Stomach (tissue), 8 donors: ENCODE measurements at regions not wholly inside any gene's neighbourhood (a gene's known extent, or its start where the extent isn't known, plus 50 kb on each side); places are given as distances from the start of the nearest gene placed in this dataset.
A peak's percentile ranks its signal among the peaks of the same experiment; 100 is the strongest.

Source experiments
- DNase-seq, 2 donors: peaks; one replicate each; pipeline versions ENCODE4 v3.0.0 to v3.0.0-alpha.2; 2013 to 2019
- H3K27ac ChIP-seq, 5 donors: fragments of 200-600 bp in 4 of 5; sonication (generic) in 4 of 5; one replicate each; pipeline ENCODE4 v1.5.1; 2013 to 2019; ENCODE audit warnings: mild to moderate bottlenecking in 1 of 5, moderate library complexity in 1 of 5
- H3K27me3 ChIP-seq, 3 donors: fragments of 200-600 bp; sonication (generic); one replicate each; pipeline ENCODE4 v1.5.1; 2017 to 2019; ENCODE audit warnings: mixed run types in 1 of 3
- H3K36me3 ChIP-seq, 4 donors: fragments of 200-600 bp; sonication (generic); 1 replicate in 3 of 4; 2 replicates in 1 of 4; pipeline ENCODE4 v1.5.1; 2016 to 2019
- H3K4me1 ChIP-seq, 4 donors: fragments of 200-600 bp; sonication (generic); one replicate each; pipeline ENCODE4 v1.5.1; 2016 to 2019
- H3K4me3 ChIP-seq, 4 donors: fragments of 200-600 bp; sonication (generic) in 3 of 4; one replicate each; pipeline ENCODE4 v1.5.1; 2016 to 2019; ENCODE audit warnings: mild to moderate bottlenecking in 1 of 4
- H3K9me3 ChIP-seq, 4 donors: fragments of 200-600 bp; sonication (generic); one replicate each; pipeline ENCODE4 v1.5.1; 2016 to 2019
- EP300 ChIP-seq: sonication (generic); formaldehyde crosslinking; IDR thresholded peaks from one replicate; pipeline ENCODE4 v1.6.1; 2017; ENCODE audit warnings: antibody characterized with exemption
- POLR2A ChIP-seq, 4 donors: fragments of 450-650 bp; IDR thresholded peaks; one replicate each; pipeline ENCODE4 v1.6.1; 2016; ENCODE audit warnings: antibody characterized with exemption in 4 of 4, control low read depth in 2 of 4, mild to moderate bottlenecking in 1 of 4, moderate library complexity in 1 of 4
- POLR2AphosphoS5 ChIP-seq, 3 donors: sonication (generic); formaldehyde crosslinking; IDR thresholded peaks; one replicate each; pipeline ENCODE4 v1.6.1; 2016; ENCODE audit warnings: antibody characterized with exemption in 3 of 3
- WGBS, 5 donors: extraction: QIAGEN DNeasy Blood & Tissue Kit in 3 of 5; methylation state at CpG; one replicate each; pipeline versions ENCODE4 v1.1.5 to v1.1.7; 2013 to 2018; 5-methylcytosine and 5-hydroxymethylcytosine counted together
- intact Hi-C: fragments of 100-400 bp; cut with DNase I; formaldehyde crosslinking; loops from one replicate; pipeline ENCODE4 v1.15.1; 2023; ENCODE audit warnings: low total_unique reads
- TF ChIP-seq, protein P1 (sequence below), 7 experiments: fragments of 450-650 bp in 4 of 7; fragments of 200-600 bp in 3 of 7; sonication (generic) in 3 of 7; IDR thresholded peaks; one replicate each; pipeline ENCODE4 v1.5.1; 2016 to 2019; ENCODE audit warnings: antibody characterized with exemption in 7 of 7, control low read depth in 2 of 7, mild to moderate bottlenecking in 1 of 7
- donor health status: healthy with polysubstance abuse.
- donor health status: Bipolar disorder and iron deficiency.
- donor health status: healthy.

DNA sequence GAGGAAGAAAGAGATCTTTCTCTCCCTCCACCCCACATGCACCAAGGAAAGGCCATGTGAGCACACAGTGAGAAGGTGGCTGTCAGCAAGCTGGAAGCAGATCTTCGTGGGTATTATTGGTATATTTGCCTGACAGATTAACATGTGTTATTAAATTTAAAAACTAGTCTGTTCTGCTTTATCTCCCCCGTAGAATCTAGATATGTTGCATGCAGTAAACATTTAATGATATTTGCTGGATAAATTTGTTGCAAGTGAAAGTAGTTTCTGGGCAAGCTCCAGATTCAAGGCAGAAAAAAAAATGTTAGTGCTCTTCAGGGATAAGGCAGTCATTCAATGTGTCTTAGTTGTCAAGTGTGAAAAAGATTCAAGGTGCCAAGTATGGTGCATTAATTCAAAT is 215.0 kb upstream of the TAS2R1 start:
- intact Hi-C loops = no loop called here
- DNase-seq = no peak
- WGBS, 5 donors = 22 to 76% (median 55%) methylated on average over 2 of the region's 2 CpGs
- no peak overlapping the region for H3K4me3 ChIP-seq
- no peak overlapping the region for H3K27ac ChIP-seq
- H3K4me1 ChIP-seq = no peaks in the 10 kb centered on the region
- H3K9me3 ChIP-seq = peaks cover 0 to 15% (median 8%) of the 10 kb centered on the region in 4 donors
- TF ChIP-seq POLR2AphosphoS5 (IDR thresholded peaks at IDR 0.05) = no peak
- TF ChIP-seq EP300 = no peak
- TF ChIP-seq, protein P1, sequence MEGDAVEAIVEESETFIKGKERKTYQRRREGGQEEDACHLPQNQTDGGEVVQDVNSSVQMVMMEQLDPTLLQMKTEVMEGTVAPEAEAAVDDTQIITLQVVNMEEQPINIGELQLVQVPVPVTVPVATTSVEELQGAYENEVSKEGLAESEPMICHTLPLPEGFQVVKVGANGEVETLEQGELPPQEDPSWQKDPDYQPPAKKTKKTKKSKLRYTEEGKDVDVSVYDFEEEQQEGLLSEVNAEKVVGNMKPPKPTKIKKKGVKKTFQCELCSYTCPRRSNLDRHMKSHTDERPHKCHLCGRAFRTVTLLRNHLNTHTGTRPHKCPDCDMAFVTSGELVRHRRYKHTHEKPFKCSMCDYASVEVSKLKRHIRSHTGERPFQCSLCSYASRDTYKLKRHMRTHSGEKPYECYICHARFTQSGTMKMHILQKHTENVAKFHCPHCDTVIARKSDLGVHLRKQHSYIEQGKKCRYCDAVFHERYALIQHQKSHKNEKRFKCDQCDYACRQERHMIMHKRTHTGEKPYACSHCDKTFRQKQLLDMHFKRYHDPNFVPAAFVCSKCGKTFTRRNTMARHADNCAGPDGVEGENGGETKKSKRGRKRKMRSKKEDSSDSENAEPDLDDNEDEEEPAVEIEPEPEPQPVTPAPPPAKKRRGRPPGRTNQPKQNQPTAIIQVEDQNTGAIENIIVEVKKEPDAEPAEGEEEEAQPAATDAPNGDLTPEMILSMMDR (IDR thresholded peaks at IDR 0.05) = no peak
- TF ChIP-seq POLR2A (IDR thresholded peaks at IDR 0.05) = no peak
- H3K36me3 ChIP-seq = no peaks in the 10 kb centered on the region
- peaks cover 0 to 3% (median 0%) of the 10 kb centered on the region in 3 donors for H3K27me3 ChIP-seq

DNA sequence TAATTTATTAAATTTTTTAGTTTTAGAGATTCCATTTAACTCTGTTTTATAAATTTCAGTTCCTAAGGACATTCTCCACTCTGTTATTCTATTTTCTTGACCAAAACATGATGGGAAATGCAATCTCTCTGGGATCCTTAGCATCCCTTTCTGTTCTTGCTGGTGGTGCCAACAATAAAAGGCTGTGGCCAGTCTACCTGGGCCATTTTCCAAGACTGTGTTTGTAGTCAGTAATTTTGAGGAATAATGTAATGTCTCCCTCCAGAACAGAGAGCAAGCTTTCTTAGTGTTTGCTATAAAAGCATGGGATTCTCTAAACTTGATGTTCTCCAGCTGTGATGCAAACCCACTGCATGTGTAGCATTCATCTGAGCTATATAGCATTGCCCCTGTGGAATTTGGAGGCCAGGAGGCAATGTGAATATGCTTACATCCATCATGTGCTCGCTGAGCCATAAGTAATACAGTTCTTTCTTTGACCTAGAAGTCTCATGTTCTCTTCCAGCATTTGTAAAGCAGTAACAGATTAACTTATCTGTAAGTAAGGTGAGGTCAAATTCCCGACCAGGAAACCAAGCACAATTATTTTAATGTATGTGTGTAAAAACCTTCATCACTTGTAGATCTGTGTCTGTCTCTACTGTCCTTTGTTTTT is 211.5 kb upstream of the TAS2R1 start:
- no peak for DNase-seq
- 45 to 49% (median 47%) methylated on average over 2 of the region's 2 CpGs for WGBS, 5 donors
- Histone ChIP-seq H3K36me3 (no peaks in the 10 kb centered on the region), H3K9me3 (peaks cover 0 to 15% (median 8%) of the 10 kb centered on the region in 4 donors), H3K4me1 (no peaks in the 10 kb centered on the region), H3K27ac (no peak overlapping the region), H3K27me3 (peaks cover 0 to 6% (median 0%) of the 10 kb centered on the region in 3 donors), H3K4me3 (no peak overlapping the region)
- TF ChIP-seq POLR2AphosphoS5 (IDR thresholded peaks at IDR 0.05) (no peak), POLR2A (IDR thresholded peaks at IDR 0.05) (no peak), EP300 (no peak)
- TF ChIP-seq, protein P1 (IDR thresholded peaks at IDR 0.05) = no peak
- intact Hi-C loops = no loop called here

DNA sequence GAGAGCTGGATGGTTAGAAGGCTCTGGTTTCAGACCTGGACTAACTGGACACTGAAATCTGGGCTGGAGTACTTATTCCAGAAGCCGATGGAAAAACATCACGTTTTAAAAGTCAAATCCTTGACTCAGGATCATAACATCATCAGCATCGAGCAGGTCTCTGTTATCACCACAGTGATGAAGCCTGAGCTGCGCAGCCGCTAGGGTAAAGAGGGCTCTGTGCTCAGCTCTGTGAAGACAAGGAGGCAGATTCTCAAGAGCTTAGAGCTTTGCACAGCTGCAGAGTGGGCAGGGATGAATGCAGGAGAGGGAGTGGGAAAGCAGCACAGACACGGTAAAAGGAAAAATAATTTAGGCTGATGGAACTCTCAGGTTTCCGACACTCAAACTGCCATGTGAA is 208.8 kb upstream of the TAS2R1 start:
- no peak for TF ChIP-seq EP300
- TF ChIP-seq POLR2A (IDR thresholded peaks at IDR 0.05) = no peak
- intact Hi-C loops = no loop called here
- Histone ChIP-seq H3K4me3 (no peak overlapping the region), H3K27ac (no peak overlapping the region), H3K27me3 (peaks cover 0 to 14% (median 3%) of the 10 kb centered on the region in 3 donors), H3K9me3 (peaks cover 0 to 15% (median 8%) of the 10 kb centered on the region in 4 donors), H3K4me1 (no peaks in the 10 kb centered on the region), H3K36me3 (no peaks in the 10 kb centered on the region)
- 49 to 62% (median 53%) methylated on average over 7 of the region's 7 CpGs for WGBS, 5 donors
- DNase-seq = no peak

DNA sequence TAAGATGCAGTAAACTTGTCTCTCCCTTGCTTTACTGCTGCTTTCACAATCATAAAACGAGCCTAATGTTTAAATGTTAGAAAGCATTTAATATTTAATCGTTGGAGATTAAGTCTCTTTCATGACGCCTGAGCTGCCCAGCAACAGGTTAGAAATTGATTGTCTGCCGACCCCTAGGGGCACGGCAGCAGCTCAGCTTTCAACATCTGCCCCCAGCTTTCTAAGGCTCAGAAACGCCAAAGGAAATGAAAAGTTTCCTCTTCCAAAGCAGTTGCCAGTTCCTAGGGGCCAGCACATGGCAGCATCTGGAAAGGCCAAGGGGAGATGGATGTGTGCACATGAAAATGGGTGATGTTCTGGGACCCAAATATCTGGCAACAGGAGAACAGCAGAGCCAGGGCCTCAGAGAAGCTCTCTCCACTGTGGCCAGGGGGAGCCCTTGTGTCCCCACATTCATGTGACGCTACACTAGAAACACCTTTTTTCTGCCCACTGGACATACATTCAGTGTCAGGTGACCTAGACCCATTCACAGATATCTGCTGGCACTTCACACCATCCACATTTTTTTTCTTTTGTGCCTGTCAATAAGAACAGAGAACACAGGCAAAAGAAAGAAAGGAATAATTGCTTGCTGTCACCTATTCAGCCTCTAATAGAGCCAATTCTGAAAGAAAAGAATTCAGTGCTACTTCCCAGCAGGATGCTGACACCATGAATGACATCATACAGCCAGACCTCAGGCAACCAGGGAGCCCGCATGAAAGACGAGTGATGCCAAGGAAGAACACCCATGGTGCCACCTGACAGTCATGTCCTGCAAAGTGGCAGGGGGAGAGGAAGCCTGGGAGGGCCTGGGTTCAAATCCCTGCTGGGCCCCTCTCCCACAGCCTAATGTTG is 205.0 kb upstream of the TAS2R1 start:
- H3K9me3 ChIP-seq = no peaks in the 10 kb centered on the region
- TF ChIP-seq POLR2AphosphoS5 (IDR thresholded peaks at IDR 0.05) = no peak
- DNase-seq = peak in 1 of 2 donors; percentile 24
- no peak overlapping the region for H3K27ac ChIP-seq
- peaks cover 0 to 16% (median 3%) of the 10 kb centered on the region in 3 donors for H3K27me3 ChIP-seq
- no peaks in the 10 kb centered on the region for H3K4me1 ChIP-seq
- no peaks in the 10 kb centered on the region for H3K36me3 ChIP-seq
- H3K4me3 ChIP-seq = no peak overlapping the region
- WGBS, 5 donors = 25 to 32% (median 28%) methylated on average over 9 of the region's 9 CpGs
- intact Hi-C loops = no loop called here

DNA sequence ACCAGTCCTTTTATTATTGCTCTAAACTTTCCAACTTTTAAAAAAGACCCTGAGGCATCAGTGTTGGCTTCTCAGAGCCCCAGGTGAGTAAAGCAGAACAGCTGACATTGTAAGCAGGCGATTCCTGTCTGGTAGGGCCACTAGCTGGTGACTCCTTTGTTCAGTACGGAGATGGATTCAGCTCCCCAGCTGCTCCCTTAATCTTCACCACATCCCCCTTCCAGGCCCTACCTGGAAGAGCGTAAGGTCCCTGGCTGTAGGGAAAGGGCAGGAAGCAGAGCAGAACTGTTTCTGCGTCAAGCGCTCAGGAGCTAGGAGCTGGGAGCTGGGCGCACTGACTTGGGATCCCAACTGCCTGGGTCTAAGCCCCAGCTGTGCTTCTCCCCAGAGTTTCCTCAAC is 203.7 kb upstream of the TAS2R1 start:
- DNase-seq = no peak
- H3K27ac ChIP-seq = no peak overlapping the region
- no peak overlapping the region for H3K4me3 ChIP-seq
- H3K4me1 ChIP-seq = no peaks in the 10 kb centered on the region
- intact Hi-C loops = no loop called here
- 49 to 69% (median 57%) methylated on average over 5 to 6 of the region's 6 CpGs for WGBS, 5 donors
- TF ChIP-seq POLR2A (IDR thresholded peaks at IDR 0.05) (no peak), EP300 (no peak), POLR2AphosphoS5 (IDR thresholded peaks at IDR 0.05) (no peak)
- TF ChIP-seq, protein P1 (IDR thresholded peaks at IDR 0.05) = no peak
- no peaks in the 10 kb centered on the region for H3K9me3 ChIP-seq
- H3K27me3 ChIP-seq = peaks cover 0 to 16% (median 3%) of the 10 kb centered on the region in 3 donors
- no peaks in the 10 kb centered on the region for H3K36me3 ChIP-seq
